ENCODE measurements at regions not wholly inside any gene's neighbourhood (a gene's known extent, or its start where the extent isn't known, plus 50 kb on each side); places are given as distances from the start of the nearest gene placed in this dataset.

GRCh38 chr5:102087906-102088305 is 208.2 kb downstream of the SLCO4C1 start:
- TF ChIP-seq CTCF (IDR thresholded peaks at IDR 0.05; ENCODE audit: low read length) (no peak), EZH2 (IDR thresholded peaks at IDR 0.05; ENCODE audit: borderline replicate concordance, low read length) (no peak)
